GDM1 (cell line): ENCODE measurements at regions not wholly inside any gene's neighbourhood (a gene's known extent, or its start where the extent isn't known, plus 50 kb on each side); places are given as distances from the start of the nearest gene placed in this dataset.

ENCODE experiments used
- DNase-seq: peaks from one replicate; lab custom pipeline; 2025; lab: John Stamatoyannopoulos, UW

- DNase-seq, result no peak
These were observed 118.9 kb downstream of the TOMM20 start for GRCh38 chr1:235009561-235010306.

DNA sequence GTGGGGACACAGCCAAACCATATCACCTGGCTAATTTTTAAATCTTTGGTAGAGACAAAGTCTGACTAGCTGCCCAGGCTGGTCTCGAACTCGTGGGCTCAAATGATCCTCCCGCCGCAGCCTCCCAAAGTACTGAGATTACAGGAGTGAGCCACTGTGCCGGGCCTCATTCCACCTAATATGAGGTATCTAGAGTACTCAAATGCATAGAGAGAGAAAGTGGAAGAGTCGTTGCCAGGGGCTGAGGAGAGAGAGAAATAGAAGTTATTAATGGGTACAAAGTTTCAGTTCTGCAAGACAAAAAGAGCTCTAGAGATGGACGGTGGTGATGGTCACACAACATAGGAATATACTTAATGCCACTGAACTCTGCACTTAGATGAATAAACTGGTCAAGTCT lies 119.6 kb downstream of the TOMM20 start:
- no peak for DNase-seq

GRCh38 chr1:235008239-235008638 lies 120.4 kb downstream of the TOMM20 start:
- DNase-seq, result no peak

GRCh38 chr1:235006816-235007215 lies 121.8 kb downstream of the TOMM20 start:
- DNase-seq, result no peak

DNA sequence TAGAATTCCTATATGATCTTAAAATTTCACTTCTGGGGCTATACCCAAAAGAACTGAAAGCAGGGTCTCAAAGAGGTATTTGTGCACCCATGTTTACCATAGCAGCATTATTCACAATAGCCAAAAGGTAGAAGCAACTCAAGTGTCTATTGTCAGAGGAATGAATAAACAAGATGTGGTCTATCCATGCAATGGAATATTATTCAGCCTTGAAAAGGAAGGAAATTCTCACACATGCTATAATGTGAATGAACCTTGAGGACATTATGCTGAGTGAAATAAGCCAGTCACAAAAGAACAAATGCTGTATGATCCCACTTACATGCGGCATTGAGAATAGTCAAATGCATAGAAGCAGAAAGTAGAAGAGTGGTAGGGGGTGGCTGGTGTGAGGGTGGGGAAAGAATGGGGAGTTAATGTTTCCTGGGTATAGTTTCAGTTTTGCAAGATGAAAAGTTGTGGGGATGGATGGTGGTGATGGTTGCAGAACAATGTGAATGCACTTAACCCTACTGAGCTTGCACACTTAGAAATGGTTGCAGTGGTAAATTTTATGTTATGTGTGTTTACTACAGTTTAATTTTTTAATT lies 122.4 kb downstream of the TOMM20 start:
- no peak for DNase-seq

DNA sequence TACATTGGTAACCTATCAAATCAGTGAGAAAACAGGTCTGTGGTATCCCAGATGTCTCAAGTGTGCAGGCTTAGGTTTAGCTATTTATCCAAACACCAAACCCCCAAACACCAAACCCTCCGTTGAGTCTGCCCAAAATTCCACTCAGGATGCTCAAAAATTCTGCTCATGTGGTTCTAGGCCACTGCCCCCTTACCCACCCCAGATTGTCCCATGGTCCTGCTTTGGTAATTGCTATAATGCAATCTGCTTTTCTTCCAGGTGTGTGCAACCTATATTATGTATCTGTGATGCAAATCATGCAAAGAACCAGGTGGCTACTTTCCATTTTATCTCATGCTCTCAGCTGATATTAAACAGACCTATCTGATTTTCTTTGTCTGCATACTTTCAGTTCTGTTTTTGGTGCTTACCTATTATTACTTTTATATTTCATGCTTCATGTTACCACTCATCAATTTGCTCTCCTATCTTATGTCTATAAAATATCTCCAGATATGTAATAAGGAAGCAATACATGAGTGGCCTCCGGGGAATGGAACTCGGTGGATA lies 123.7 kb downstream of the TOMM20 start:
- no peak for DNase-seq

- DNase-seq, result no peak
These were observed 124.4 kb downstream of the TOMM20 start for GRCh38 chr1:235004276-235004675.

DNA sequence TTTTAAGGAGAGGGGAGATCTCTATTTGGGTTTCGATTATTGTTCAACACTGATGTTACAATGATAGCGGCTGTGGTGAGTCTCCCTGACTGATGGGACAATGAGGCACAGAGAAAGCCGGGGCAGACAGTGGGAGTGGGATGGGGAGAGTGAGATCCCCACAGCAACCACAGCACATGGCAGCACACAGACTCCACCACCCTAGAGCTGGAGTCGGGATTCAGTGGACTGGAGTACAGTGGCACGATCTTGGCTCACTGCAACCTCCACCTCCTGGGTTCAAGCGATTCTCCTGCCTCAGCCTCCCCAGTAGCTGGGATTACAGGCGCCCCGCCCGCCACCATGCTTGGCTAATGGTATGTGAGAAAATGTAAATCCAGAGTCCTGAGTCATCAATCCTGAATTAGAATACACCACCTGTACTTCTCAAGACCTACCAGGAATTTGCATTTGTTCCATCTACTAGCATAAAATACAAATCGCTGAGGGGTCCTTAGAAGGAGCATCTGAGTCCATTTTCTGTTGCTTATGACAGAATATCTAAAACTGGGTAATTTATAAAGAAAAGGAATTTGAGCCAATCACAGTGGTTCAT lies 125.8 kb downstream of the TOMM20 start:
- no peak for DNase-seq

DNA sequence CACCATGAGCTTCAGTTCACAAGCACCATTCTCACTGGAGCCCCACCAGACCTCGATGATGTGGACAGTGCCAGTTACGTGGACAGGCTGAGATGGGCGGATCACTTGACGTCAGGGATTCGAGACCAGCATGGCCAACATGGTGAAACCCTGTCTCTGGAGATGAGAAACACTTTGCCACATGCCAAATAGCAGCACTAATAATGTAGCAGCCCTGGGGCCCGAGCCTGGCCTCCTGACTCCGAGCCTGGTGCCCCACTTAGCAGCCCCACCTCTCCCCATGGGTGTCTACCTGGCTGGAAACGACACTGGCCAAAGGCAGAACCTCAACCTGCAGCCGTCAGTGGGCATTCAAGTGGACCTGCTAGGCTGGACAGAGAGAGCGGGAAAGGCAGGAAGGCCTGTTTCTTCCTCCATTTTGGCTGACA lies 129.1 kb downstream of the TOMM20 start:
- no peak for DNase-seq

GRCh38 chr1:234997896-234998741 lies 130.5 kb downstream of the TOMM20 start:
- no peak for DNase-seq

DNA sequence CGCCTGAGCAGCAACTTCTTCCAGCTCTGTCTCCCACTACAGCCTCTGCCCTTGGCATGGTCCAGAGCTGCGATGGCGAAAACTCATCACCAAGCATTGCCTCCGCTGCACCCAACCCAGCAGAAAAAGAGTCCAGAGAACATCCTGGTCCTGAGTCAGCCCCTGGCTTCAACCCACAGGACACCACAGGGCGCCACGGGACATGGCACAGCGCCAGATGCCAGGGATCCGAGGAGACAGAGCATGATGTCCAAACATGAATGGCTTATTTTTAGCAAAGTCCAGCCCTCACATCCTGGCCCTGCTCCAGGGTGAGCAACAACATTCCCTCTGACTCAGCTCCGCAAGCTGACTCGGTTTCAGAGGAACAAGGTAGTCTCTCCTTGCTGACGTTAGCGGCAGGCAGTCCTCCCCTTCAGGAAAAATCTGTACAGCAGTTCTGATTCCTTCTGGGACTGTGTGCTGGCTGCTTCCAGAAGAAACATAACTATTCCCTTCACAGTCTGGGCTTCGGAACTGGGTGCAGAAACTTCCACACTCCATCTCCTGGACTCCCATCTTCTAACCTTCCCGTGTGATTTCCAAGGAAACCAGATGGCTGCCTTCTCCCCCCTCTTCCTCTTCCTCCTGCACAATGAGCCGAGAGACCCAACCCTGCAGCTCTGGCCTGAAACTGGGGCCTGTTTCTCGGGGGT lies 131.3 kb downstream of the TOMM20 start:
- DNase-seq, result no peak

DNA sequence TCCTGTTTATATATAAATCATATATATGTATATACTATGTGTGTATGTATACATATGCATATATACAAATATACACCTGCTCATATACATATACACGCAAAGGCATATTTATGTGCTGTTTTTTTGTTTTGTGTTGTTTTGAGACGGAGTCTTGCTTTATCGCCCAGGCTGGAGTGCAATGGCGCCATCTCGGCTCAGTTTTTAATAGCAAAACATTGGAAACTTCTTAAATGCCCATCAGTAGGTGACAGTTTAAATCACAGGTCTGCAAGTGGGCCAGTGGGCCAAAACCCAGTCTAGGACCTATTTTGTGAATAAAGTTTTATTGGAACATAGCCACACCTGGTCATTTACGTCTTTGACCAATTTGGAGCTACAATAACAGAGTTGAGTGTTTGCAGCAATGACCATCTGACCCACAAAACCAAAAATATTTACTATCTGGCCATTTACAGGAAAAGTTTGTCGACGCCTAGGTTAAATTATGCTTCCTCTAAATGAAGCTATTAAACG lies 132.3 kb downstream of the TOMM20 start:
- no peak for DNase-seq

DNA sequence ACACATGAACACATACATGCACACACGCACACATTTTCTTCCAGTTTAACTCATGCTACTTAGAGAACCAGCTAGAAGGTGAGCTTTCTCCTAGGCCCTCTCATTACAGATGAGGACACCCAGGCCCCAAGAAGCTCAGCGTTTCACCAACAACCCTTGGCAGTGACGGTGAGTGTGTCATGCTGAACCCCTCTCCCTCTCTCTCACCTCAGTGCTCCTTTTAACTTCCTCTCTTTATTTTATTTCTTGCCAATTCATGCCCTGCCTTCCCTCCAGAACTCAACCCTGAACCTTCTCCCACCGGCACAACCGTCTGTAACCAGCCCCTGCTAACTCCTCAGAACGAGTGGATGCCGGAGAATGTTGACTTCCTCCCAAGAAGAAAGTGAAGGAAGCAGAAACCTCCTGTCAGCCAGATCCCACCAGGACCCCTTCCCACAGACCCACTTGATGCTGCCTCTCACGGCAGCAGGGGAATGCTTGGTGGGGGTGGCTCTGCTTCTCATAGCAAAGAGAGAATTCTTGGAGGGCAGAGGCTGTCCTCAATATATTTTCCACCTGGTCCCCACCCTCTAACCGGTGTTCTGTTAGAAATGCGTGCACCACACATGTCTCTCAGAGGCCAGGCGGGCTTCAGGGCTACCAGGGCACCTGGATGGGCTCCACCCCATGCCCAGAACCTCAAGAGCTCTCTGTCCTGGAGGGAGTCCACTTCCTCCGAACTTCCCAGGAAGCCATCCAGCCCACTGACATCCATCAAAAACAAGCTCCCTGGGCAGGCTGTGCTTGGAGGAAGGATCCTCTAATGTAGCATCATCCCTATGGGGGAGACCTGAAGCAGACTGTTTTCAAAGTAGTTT lies 134.0 kb downstream of the TOMM20 start:
- DNase-seq, result peak; percentile 23

DNA sequence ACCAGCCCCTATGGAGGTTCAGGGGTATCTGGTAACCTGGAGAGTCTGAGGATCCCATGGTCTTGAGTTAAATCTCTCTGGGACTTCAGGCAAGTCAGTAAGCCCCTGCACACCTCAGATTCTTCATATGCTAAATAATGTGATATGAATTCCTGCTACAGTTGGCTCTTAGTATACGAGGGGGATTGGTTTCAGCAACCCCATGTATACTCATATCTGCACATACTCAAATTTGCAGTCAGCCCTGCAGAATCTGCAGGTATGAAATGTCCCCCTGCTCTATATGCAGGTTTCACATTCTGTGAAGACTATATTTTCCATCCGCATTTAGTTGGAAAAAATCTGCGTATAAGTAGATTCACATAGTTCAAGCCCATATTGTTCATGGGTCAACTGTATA lies 136.6 kb downstream of the TOMM20 start:
- DNase-seq, result no peak

DNA sequence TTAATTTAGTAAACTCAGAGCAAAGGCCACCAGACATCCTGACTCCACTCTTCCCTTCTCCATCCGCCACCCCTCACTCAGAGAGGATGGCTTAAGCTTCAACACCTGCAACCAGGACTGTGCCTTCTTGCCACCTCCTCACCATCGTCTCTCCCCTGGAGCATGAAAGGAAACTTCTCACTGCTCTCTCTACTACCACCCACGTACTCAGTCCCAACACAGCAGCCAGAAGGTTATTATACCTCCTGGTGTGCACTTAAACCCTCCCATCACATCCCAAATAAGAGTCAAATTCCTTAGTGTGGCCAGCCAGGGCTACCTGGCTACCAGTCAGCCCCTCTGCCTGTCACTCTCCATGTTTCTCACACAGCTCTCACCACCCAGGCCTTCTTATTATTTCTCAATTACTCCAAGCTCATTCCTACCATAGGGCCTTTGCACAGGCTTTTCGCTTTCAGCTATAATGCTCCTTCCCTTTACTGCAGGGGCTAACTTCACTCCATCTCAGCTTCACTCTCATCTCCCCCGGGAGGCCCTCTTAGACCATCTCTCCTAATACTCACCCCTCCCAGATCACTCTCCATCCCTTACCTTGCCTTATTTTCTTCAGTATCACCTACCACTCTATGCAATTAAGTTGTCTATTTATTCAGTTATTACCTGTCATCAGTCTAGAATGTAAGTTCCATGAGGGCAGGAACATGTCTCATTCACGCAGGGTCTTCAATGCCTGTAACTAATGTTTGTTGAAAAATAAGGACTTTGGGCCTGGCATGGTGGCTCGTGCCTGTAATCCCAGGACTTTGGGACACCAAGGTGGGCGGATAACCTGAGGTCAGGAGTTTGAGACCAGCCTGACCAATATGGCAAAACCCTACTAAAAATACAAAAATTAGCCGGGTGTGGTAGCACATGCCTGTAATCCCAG lies 137.5 kb downstream of the TOMM20 start:
- no peak for DNase-seq

- no peak for DNase-seq
These were observed 138.3 kb downstream of the TOMM20 start for GRCh38 chr1:234990328-234990675.

- no peak for DNase-seq
These were observed 138.9 kb downstream of the TOMM20 start for GRCh38 chr1:234989479-234990327.

DNA sequence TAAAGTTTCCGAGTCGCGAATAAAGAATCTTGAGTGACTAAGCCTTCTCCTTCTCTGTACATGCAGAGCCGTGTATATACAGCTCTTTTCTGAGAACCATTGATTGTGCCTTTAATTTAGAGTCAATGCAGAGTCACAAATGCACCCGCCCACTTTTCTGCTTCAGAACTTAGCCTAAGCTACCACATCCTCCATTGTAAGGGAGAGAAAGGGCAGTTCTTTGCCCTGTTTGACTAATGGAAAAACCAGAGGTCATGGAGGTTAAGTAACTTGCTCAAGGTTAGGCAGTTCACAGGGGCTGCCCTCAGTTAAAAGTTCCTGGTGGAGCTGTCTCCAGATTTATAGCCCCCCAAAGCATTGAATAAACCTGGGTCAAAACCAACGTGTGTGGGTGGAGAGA lies 139.6 kb downstream of the TOMM20 start:
- no peak for DNase-seq

DNA sequence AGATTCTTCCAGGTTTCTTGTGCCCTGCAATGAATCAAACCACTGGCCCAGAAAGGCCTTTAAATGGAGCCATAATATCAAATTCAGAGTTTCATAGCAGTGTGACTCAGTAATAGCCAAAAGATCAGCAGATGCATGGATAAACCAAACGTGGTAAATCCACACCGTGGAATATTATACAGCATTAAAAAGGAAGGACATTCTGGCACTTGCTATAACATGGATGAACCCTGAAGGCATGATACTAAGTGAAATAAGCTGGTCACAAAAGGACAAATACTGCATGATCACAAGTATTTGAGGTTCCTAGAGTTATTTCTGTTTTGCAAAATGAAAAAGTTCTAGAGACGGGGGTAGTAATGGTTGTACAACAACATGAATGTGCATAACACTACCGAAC lies 140.1 kb downstream of the TOMM20 start:
- DNase-seq, result no peak
